Dendritic cell treated with granulocyte-macrophage colony-stimulating factor and Interleukin-4, amounts not matched to agents 40 ng/mL and 50 ng/mL, for 4 days (primary cell): ENCODE measurements at regions not wholly inside any gene's neighbourhood (a gene's known extent, or its start where the extent isn't known, plus 50 kb on each side); places are given as distances from the start of the nearest gene placed in this dataset.

Source experiments
- H3K27ac Mint-ChIP-seq: one replicate; pipeline ENCODE4 v1.8.0; 2022; ENCODE audit warnings: mild to moderate bottlenecking, mixed read lengths
- H3K27me3 Mint-ChIP-seq: one replicate; pipeline ENCODE4 v1.8.0; 2022; ENCODE audit warnings: mild to moderate bottlenecking, mixed read lengths
- H3K36me3 Mint-ChIP-seq: one replicate; pipeline ENCODE4 v1.8.0; 2022; ENCODE audit warnings: low read depth, mixed read lengths
- H3K4me1 Mint-ChIP-seq: one replicate; pipeline ENCODE4 v1.8.0; 2022; ENCODE audit warnings: low read depth, mixed read lengths
- H3K4me3 Mint-ChIP-seq: one replicate; pipeline ENCODE4 v1.8.0; 2022; ENCODE audit warnings: mild to moderate bottlenecking, moderate library complexity, mixed read lengths
- H3K9me3 Mint-ChIP-seq: one replicate; pipeline ENCODE4 v1.8.0; 2022; ENCODE audit warnings: mixed read lengths
- intact Hi-C: fragments of 100-400 bp; cut with micrococcal nuclease; formaldehyde crosslinking; loops from one replicate; pipeline ENCODE4 v1.15.0; 2022

DNA sequence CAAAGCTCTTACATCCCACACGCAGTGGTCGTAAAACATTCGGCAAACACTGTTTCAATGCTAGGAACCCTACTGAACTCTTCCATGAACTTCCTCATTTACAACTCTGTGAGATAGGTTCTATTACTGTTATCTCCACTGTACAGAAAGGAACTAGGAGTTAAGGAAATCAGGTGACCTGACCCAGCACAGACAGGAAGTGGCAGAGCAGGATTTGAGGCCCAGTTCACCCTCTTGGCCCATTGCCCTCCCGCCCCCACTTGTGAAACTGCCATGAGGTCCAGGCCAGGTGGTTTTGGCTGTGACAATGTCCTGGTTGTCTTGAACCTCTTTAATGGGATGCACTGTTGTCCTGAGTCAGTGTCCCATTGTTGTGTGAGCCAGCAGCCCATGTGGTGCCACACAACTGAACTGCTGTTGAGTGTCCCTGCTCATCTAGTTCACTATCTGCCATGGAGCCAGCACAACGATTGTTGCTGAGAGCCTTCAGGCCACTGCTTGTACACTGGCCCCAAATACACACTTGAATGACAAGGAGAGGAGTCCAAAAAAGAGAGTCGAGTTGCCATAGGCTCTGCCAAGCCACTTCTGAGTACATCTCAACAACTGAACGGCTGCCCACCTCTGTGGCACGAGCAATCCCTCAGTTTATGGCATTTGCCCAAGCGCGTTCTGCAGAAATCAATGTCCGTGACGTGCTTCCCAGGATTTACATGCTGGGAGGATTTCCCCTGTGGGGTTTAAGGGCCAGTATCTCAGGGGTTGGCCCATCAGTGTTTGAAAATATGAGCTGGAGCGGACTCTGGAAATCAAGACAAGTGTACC, 484.6 kb downstream of the TSHZ3 start:
- Mint-ChIP-seq H3K9me3 (no peaks in the 10 kb centered on the region), H3K4me3 (no peak overlapping the region), H3K27ac (no peak overlapping the region), H3K4me1 (peaks cover 20% of the 10 kb centered on the region), H3K36me3 (no peaks in the 10 kb centered on the region), H3K27me3 (peaks cover 6% of the 10 kb centered on the region)
- intact Hi-C loops: no loop called here

DNA sequence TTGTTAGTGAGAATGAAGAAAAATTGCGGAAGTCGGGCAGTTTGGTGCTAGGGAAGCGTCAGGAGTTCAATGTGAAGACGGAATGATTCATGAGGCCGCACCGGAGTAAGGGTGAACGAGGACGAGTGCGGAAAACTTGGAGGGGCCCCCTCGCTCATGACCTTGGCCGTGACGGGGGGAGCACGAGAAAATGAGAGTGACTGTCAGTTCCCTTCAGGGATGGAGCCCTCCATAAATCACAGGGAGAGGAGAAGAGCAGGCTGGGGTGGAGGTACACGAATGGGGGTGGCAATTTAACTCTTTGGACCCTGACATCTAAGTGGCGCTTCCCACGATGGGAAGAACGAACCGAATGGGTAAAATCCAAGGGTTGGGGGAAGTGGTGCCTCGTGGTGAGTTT, 486.4 kb downstream of the TSHZ3 start:
- no peaks in the 10 kb centered on the region for H3K36me3 Mint-ChIP-seq
- H3K9me3 Mint-ChIP-seq: no peaks in the 10 kb centered on the region
- H3K27me3 Mint-ChIP-seq: peaks cover 3% of the 10 kb centered on the region
- peaks cover 16% of the 10 kb centered on the region for H3K4me1 Mint-ChIP-seq
- intact Hi-C loops: no loop called here
- H3K4me3 Mint-ChIP-seq: no peak overlapping the region
- no peak overlapping the region for H3K27ac Mint-ChIP-seq

GRCh38 chr19:30861919-30862318, 487.3 kb downstream of the TSHZ3 start:
- no peak overlapping the region for H3K27ac Mint-ChIP-seq
- no peak overlapping the region for H3K4me3 Mint-ChIP-seq
- intact Hi-C loops: no loop called here
- H3K36me3 Mint-ChIP-seq: no peaks in the 10 kb centered on the region
- H3K9me3 Mint-ChIP-seq: no peaks in the 10 kb centered on the region
- peaks cover 3% of the 10 kb centered on the region for H3K27me3 Mint-ChIP-seq
- peaks cover 23% of the 10 kb centered on the region for H3K4me1 Mint-ChIP-seq

GRCh38 chr19:30857966-30858490, 485.8 kb downstream of the ZNF536 start:
- intact Hi-C loops: no loop called here
- no peaks in the 10 kb centered on the region for H3K36me3 Mint-ChIP-seq
- peaks cover 25% of the 10 kb centered on the region for H3K4me1 Mint-ChIP-seq
- H3K9me3 Mint-ChIP-seq: no peaks in the 10 kb centered on the region
- H3K27me3 Mint-ChIP-seq: peaks cover 3% of the 10 kb centered on the region
- no peak overlapping the region for H3K27ac Mint-ChIP-seq
- no peak overlapping the region for H3K4me3 Mint-ChIP-seq

DNA sequence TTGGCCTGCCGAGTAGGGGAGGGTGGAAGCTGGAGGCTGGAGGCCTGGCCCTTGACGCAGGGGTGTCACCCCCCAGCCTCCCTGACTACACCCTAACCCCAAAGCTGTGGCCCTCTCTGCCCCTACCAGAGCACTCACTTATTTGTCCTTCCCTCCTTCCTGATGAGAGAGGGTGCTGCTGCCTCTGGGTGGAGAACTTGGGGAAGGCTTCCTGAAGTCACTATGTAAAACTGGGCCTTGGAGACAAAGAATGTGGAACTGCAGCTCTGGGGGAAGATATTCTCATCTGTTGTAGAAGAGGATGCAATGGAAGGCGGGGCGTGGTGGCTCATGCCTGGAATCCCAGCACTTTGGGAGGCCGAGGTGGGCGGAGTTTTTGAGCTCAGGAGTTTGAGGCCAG, 485.2 kb downstream of the ZNF536 start:
- H3K36me3 Mint-ChIP-seq: no peaks in the 10 kb centered on the region
- H3K27ac Mint-ChIP-seq: no peak overlapping the region
- H3K4me3 Mint-ChIP-seq: no peak overlapping the region
- intact Hi-C loops: no loop called here
- H3K4me1 Mint-ChIP-seq: peaks cover 29% of the 10 kb centered on the region
- H3K9me3 Mint-ChIP-seq: no peaks in the 10 kb centered on the region
- H3K27me3 Mint-ChIP-seq: peaks cover 3% of the 10 kb centered on the region

GRCh38 chr19:30856786-30857185, 484.6 kb downstream of the ZNF536 start:
- Mint-ChIP-seq H3K4me3 (no peak overlapping the region), H3K9me3 (no peaks in the 10 kb centered on the region), H3K27ac (no peak overlapping the region), H3K4me1 (peaks cover 33% of the 10 kb centered on the region), H3K36me3 (no peaks in the 10 kb centered on the region), H3K27me3 (peaks cover under 1% of the 10 kb centered on the region)
- intact Hi-C loops: no loop called here

- H3K36me3 Mint-ChIP-seq: no peaks in the 10 kb centered on the region
- no peak overlapping the region for H3K27ac Mint-ChIP-seq
- no peak overlapping the region for H3K4me3 Mint-ChIP-seq
- H3K4me1 Mint-ChIP-seq: peaks cover 33% of the 10 kb centered on the region
- no peaks in the 10 kb centered on the region for H3K27me3 Mint-ChIP-seq
- H3K9me3 Mint-ChIP-seq: no peaks in the 10 kb centered on the region
- intact Hi-C loops: no loop called here
Observed at GRCh38 chr19:30856376-30856775, 484.2 kb downstream of the ZNF536 start.

GRCh38 chr19:30855442-30855841, 483.3 kb downstream of the ZNF536 start:
- Mint-ChIP-seq H3K27ac (no peak overlapping the region), H3K4me1 (peaks cover 33% of the 10 kb centered on the region), H3K27me3 (no peaks in the 10 kb centered on the region), H3K36me3 (no peaks in the 10 kb centered on the region), H3K4me3 (no peak overlapping the region), H3K9me3 (no peaks in the 10 kb centered on the region)
- intact Hi-C loops: no loop called here

- intact Hi-C loops: no loop called here
- no peaks in the 10 kb centered on the region for H3K9me3 Mint-ChIP-seq
- no peaks in the 10 kb centered on the region for H3K36me3 Mint-ChIP-seq
- no peaks in the 10 kb centered on the region for H3K27me3 Mint-ChIP-seq
- H3K27ac Mint-ChIP-seq: no peak overlapping the region
- H3K4me3 Mint-ChIP-seq: no peak overlapping the region
- H3K4me1 Mint-ChIP-seq: peaks cover 33% of the 10 kb centered on the region
Observed at GRCh38 chr19:30854661-30855060, 482.5 kb downstream of the ZNF536 start.

- Mint-ChIP-seq H3K4me3 (no peak overlapping the region), H3K27me3 (no peaks in the 10 kb centered on the region), H3K9me3 (no peaks in the 10 kb centered on the region), H3K36me3 (no peaks in the 10 kb centered on the region), H3K4me1 (peaks cover 33% of the 10 kb centered on the region), H3K27ac (no peak overlapping the region)
- intact Hi-C loops: no loop called here
Observed at GRCh38 chr19:30854207-30854606, 482.0 kb downstream of the ZNF536 start.

DNA sequence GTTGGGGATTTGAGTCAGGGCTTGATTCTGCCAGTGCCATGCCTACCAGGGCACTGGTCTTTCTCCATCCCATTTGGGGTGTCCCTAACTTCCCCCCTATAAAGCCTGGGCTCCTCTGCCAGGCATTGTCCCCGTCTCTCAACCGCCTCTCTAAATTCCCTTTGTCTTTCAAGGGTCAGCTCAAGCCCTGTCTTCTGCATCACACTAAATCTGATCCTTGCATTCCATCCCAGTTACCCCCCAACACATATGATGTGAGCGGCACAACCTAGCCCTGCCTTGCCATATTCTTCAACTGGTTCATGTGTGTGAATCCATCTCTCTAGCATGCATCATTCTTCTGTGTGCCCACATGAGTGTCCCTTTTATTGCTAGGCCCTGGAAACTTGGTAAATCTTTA, 480.9 kb downstream of the ZNF536 start:
- Mint-ChIP-seq H3K9me3 (no peaks in the 10 kb centered on the region), H3K27ac (no peak overlapping the region), H3K4me3 (no peak overlapping the region), H3K27me3 (no peaks in the 10 kb centered on the region), H3K36me3 (no peaks in the 10 kb centered on the region), H3K4me1 (peaks cover 33% of the 10 kb centered on the region)
- intact Hi-C loops: no loop called here

DNA sequence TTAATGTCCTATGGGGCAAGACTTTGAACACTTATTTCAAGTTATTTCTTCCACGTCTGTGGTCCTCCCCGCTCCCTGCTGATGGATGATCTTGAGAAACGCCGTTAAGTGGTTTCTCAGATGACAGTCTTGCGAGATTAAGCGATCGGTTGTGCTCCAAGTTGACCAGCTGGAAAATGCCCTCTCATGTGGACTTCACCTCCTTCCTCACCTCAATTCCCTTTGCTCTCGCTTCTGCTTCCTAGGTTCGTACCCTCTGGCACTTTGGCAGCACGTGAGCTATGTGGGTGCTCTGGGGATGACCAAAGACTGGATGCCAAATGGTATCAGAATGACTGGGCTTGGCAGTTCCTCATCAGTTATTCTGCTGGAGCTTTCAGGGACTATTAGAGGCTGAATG, 480.0 kb downstream of the ZNF536 start:
- no peaks in the 10 kb centered on the region for H3K27me3 Mint-ChIP-seq
- no peak overlapping the region for H3K4me3 Mint-ChIP-seq
- peaks cover 29% of the 10 kb centered on the region for H3K4me1 Mint-ChIP-seq
- no peak overlapping the region for H3K27ac Mint-ChIP-seq
- H3K36me3 Mint-ChIP-seq: no peaks in the 10 kb centered on the region
- no peaks in the 10 kb centered on the region for H3K9me3 Mint-ChIP-seq
- intact Hi-C loops: no loop called here

GRCh38 chr19:30851646-30852045, 479.5 kb downstream of the ZNF536 start:
- H3K4me3 Mint-ChIP-seq: no peak overlapping the region
- no peak overlapping the region for H3K27ac Mint-ChIP-seq
- no peaks in the 10 kb centered on the region for H3K9me3 Mint-ChIP-seq
- H3K36me3 Mint-ChIP-seq: no peaks in the 10 kb centered on the region
- intact Hi-C loops: no loop called here
- H3K27me3 Mint-ChIP-seq: no peaks in the 10 kb centered on the region
- peaks cover 24% of the 10 kb centered on the region for H3K4me1 Mint-ChIP-seq

DNA sequence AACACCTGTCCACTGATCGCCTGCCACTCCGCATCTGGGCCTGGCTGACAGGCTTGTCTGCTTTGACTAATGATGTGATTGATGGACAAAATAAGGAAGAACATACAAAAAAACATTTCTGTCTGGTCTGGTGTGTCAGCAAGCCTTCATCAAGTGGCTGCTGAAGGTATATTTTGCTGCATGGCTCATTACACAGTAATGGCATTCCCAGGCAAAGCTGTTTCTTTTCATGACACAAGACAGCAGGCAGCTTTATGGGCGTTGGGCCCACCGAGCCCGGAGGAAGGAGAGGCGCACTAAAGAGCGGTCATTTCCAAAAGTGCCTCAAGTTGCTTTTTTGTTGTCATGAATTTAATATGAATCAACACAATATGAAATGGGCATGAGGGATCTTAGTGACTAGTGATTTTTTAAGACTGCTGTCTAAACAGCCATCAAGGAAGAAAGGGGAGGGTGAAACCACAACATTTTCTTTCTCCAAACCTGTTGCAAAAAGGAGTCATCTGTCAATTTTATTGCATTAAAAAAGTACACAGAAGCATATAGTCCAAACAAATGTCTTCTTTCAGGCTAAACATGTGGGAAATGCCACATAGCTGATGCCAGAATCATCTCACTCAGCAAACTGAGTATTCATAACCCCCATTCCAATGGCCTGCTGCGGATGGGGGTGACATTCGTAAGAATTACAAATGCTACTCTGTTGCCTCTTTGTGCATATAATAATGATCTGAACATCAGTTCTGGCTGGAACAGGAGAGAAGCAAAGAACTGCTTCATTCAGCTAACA, 476.6 kb downstream of the ZNF536 start:
- peaks cover 19% of the 10 kb centered on the region for H3K4me1 Mint-ChIP-seq
- H3K9me3 Mint-ChIP-seq: no peaks in the 10 kb centered on the region
- H3K27me3 Mint-ChIP-seq: no peaks in the 10 kb centered on the region
- intact Hi-C loops: no loop called here
- H3K27ac Mint-ChIP-seq: no peak overlapping the region
- H3K4me3 Mint-ChIP-seq: no peak overlapping the region
- H3K36me3 Mint-ChIP-seq: no peaks in the 10 kb centered on the region
